ENCODE measurements at regions not wholly inside any gene's neighbourhood (a gene's known extent, or its start where the extent isn't known, plus 50 kb on each side); places are given as distances from the start of the nearest gene placed in this dataset.

GRCh38 chr13:105537113-105537512 lies 998.3 kb downstream of the EFNB2 start:
- H2AFZ ChIP-seq (ENCODE audit: low read depth, low read length, poor library complexity, severe bottlenecking): no peak overlapping the region
- H3K4me1 ChIP-seq (ENCODE audit: control insufficient read depth in 1 of 2, insufficient read depth in 2 of 2, low read length in 2 of 2): no peaks in the 10 kb centered on the region
- no peak overlapping the region for H3K27ac ChIP-seq (ENCODE audit: low read depth, low read length)
- TF ChIP-seq ATF3 (IDR thresholded peaks at IDR 0.05) (no peak), CBX3 (IDR thresholded peaks at IDR 0.05; ENCODE audit: low read depth) (no peak), CEBPB (IDR thresholded peaks at IDR 0.05; ENCODE audit: low read depth) (no peak), REST (IDR thresholded peaks at IDR 0.05; ENCODE audit: low read depth) (no peak), CTCF (IDR thresholded peaks at IDR 0.05 in 2 of 3, conservative IDR thresholded peaks at IDR 0.05 in 1 of 3; ENCODE audit: borderline replicate concordance in 1 of 3, insufficient read depth in 1 of 3, low read depth in 2 of 3, low read length in 2 of 3) (no peak), ELF1 (IDR thresholded peaks at IDR 0.05; ENCODE audit: borderline replicate concordance, low read depth) (no peak), MAX (IDR thresholded peaks at IDR 0.05) (no peak), POLR2AphosphoS5 (IDR thresholded peaks at IDR 0.05; ENCODE audit: low read depth, low read length) (no peak), TCF7L2 (IDR thresholded peaks at IDR 0.05; ENCODE audit: borderline replicate concordance, extremely low read depth, insufficient read depth, insufficient read length) (no peak), EGR1 (IDR thresholded peaks at IDR 0.05; ENCODE audit: low read depth) (no peak), ZFX (IDR thresholded peaks at IDR 0.05) (no peak), ZNF274 (IDR thresholded peaks at IDR 0.05; ENCODE audit: low read depth, low read length) (no peak)
- H3K9ac ChIP-seq (ENCODE audit: low read length): no peak overlapping the region
- no TSS peak for BruUV-seq (replicated peaks)
- H3K79me2 ChIP-seq (ENCODE audit: insufficient read depth, low read length): no peaks in the 10 kb centered on the region
- intact Hi-C loops (cut with micrococcal nuclease): no loop called here
- H4K20me1 ChIP-seq (ENCODE audit: insufficient read depth): no peaks in the 10 kb centered on the region
- no peaks in the 10 kb centered on the region for H3K9me2 ChIP-seq (ENCODE audit: insufficient read depth)
- no peaks in the 10 kb centered on the region for H3K36me3 ChIP-seq (ENCODE audit: control insufficient read depth in 1 of 2, insufficient read depth in 2 of 2, low read length in 2 of 2)
- ChIA-PET CTCF (no interaction called here), RAD21 (ENCODE audit: low non-redundant PET in 1 of 2, low total read pairs in 2 of 2, uncharacterized antibody in 2 of 2, unreplicated experiment in 2 of 2) (no interaction called here), POLR2A (no interaction called here)
- H3K4me3 ChIP-seq (replicated peaks in 1 of 2; ENCODE audit: low read depth in 1 of 2, low read length in 2 of 2): no peak overlapping the region
- H3K9me3 ChIP-seq (ENCODE audit: control insufficient read depth in 1 of 2, insufficient read depth in 1 of 2, low read depth in 1 of 2, low read length in 2 of 2): no peaks in the 10 kb centered on the region
- no peak overlapping the region for H3K4me2 ChIP-seq (ENCODE audit: low read length)
- H3K27me3 ChIP-seq (ENCODE audit: insufficient read depth, low read length): no peaks in the 10 kb centered on the region
- DNase-seq (ENCODE audit: low read depth, low spot score) (no peak), ATAC-seq (no peak)

Data from HCT116 (cell line).